HG03108 (cell line): ENCODE measurements at regions not wholly inside any gene's neighbourhood (a gene's known extent, or its start where the extent isn't known, plus 50 kb on each side); places are given as distances from the start of the nearest gene placed in this dataset.

Source experiments
- ATAC-seq: cut with Tn5 transposase; IDR thresholded peaks from one replicate; pipeline ENCODE4 v1.9.1; 2021; ENCODE audit warnings: moderate library complexity; ENCODE audit not compliant: unreplicated experiment

GRCh38 chr13:72258340-72258981 is 391.5 kb upstream of the DACH1 start:
- ATAC-seq, result no peak

- ATAC-seq, result no peak
Measured at GRCh38 chr13:72255908-72256307, 388.9 kb upstream of the DACH1 start.

GRCh38 chr13:72253754-72254153 is 386.8 kb upstream of the DACH1 start:
- no peak for ATAC-seq

GRCh38 chr13:72246396-72246795 is 379.4 kb upstream of the DACH1 start:
- ATAC-seq, result no peak

- no peak for ATAC-seq
Measured at GRCh38 chr13:72244788-72245187, 377.8 kb upstream of the DACH1 start.

- no peak for ATAC-seq
Measured at GRCh38 chr13:72230131-72230530, 363.1 kb upstream of the DACH1 start.

- no peak for ATAC-seq
Measured at GRCh38 chr13:72229067-72229466, 362.1 kb upstream of the DACH1 start.

GRCh38 chr13:72221276-72221962 is 354.4 kb upstream of the DACH1 start:
- ATAC-seq, result no peak

- ATAC-seq, result no peak
Measured at GRCh38 chr13:72218966-72219365, 352.0 kb upstream of the DACH1 start.

- ATAC-seq, result no peak
Measured at GRCh38 chr13:72217142-72217541, 350.1 kb upstream of the DACH1 start.

- ATAC-seq, result no peak
Measured at GRCh38 chr13:72208112-72208645, 341.2 kb upstream of the DACH1 start.

GRCh38 chr13:72205773-72206172 is 338.8 kb upstream of the DACH1 start:
- ATAC-seq, result no peak

- ATAC-seq, result no peak
Measured at GRCh38 chr13:72204291-72204690, 337.3 kb upstream of the DACH1 start.

GRCh38 chr13:72201726-72202125 is 334.7 kb upstream of the DACH1 start:
- no peak for ATAC-seq

- no peak for ATAC-seq
Measured at GRCh38 chr13:72199640-72200039, 332.6 kb upstream of the DACH1 start.

- no peak for ATAC-seq
Measured at GRCh38 chr13:72198967-72199560, 332.1 kb upstream of the DACH1 start.

GRCh38 chr13:72198042-72198441 is 331.0 kb upstream of the DACH1 start:
- ATAC-seq, result no peak

GRCh38 chr13:72195044-72195704 is 328.2 kb upstream of the DACH1 start:
- no peak for ATAC-seq

GRCh38 chr13:72194523-72194922 is 327.5 kb upstream of the DACH1 start:
- no peak for ATAC-seq

- ATAC-seq, result no peak
Measured at GRCh38 chr13:72186730-72187422, 319.9 kb upstream of the DACH1 start.

- ATAC-seq, result no peak
Measured at GRCh38 chr13:72185776-72186175, 318.8 kb upstream of the DACH1 start.
